ENCODE measurements at regions not wholly inside any gene's neighbourhood (a gene's known extent, or its start where the extent isn't known, plus 50 kb on each side); places are given as distances from the start of the nearest gene placed in this dataset.

DNA sequence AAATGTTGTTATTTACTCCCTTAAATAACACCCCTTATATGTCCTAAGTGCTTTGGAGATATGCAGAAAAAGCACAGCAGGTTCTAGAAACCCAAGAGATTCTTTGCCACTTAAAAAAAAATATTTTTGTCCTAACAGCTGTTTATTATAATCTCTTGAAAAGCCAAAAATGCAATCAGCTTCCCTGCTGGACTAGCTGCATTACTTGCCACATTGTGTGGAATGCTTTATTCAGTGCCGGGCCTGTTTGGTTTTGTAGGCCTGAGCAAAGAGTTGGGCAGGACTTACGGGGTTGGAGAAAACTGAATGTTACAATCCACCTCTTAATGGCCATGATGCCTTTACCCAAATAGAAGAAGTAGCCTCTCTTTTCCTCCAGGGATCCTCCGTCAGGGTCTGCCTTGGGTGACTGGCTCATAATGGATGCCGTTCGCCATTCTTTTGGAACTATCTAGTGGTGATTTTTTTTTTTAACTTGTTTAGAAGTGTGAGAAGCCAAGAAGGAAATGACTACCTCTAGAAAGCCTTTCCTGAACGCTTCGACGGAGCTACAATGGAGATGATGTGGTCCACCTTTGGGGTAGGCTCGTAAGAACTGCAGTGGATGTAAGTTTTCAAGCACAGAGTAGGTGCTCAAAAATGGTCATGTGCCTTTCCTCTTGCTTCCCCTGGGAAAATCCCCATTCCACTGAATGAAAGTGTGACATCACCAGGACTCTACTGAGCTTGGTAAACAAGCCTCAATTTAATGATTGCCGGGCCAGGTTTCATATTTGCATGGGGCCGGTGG is 241.3 kb upstream of the NCAM1 start:
- no peaks in the 10 kb centered on the region for H3K9me3 Mint-ChIP-seq
- DNase-seq (ENCODE audit: low spot score in 2 of 2) (no peak), ATAC-seq (no peak)
- no peaks in the 10 kb centered on the region for H3K36me3 Mint-ChIP-seq
- H3K27ac Mint-ChIP-seq, result no peak overlapping the region

- ATAC-seq, result no peak
- Mint-ChIP-seq H3K36me3 (no peaks in the 10 kb centered on the region), H3K27ac (no peak overlapping the region)
Measured at GRCh38 chr11:112722148-112722547, 239.1 kb upstream of the NCAM1 start.

DNA sequence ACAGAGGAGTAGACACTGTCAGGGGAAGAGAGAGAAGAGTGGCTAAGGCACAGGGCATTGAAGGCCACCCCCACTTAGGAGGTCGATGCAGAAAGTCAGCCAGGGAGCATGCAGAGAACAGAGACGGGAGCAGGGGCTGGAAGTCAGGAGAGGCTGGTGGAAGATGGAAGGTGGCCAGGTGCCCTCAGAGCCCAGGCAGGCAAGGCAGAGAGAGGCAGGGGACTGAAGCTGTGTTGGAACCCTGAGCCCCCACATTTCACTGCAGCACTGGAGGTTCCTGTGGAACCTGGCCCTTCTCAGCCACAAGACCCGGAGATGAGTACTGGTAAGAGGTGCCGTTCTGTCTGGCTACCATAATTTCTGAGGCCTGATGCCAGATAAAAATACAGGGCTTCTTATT is 238.3 kb upstream of the NCAM1 start:
- Mint-ChIP-seq H3K9me3 (no peaks in the 10 kb centered on the region), H3K36me3 (no peaks in the 10 kb centered on the region), H3K27ac (no peak overlapping the region)
- DNase-seq (ENCODE audit: low spot score in 2 of 2) (no peak), ATAC-seq (no peak)

More at GRCh38 chr11:112722148-112722547, 239.1 kb upstream of the NCAM1 start:
- DNase-seq (ENCODE audit: low spot score in 2 of 2), result no peak
- no peaks in the 10 kb centered on the region for H3K9me3 Mint-ChIP-seq

DNA sequence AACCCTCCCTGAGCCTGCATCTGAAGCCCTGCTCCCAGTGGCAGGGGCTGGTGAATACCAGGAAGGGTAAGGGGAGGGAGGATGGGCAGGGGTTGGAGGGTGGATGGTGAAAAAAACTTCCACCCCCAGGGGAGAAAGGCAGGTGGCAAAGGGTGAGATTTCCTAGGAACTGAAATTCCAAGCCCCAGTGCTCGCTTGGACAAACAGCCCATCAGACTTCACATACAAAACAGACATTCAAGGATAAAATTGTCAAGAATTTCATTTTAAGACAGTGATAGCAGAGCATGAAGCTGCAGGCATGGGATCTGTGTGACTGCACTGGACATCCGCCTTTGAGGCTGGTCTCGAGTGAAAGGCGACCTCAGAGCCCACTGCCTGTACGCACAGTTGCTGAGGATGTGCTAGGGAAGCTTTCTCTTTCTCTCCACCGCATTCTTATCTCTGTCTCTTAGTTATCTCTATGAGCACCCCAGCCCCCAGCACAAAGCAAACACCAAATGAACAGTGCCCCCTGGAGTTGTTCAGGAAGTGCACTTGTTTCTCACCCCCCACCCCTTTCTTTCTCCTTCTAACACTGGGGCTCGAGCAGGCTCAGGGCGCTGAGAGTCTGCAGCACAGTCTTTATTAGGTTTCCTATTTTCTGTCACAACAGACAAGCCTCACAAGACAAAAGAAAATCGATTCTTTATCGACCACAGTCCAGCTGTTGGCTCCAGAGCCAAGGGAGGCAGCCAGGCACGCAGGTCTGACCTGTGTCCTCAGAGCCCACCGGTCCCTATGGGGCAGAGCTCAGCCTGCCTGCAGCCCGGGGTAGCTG is 237.3 kb upstream of the NCAM1 start:
- H3K27ac Mint-ChIP-seq, result no peak overlapping the region

GRCh38 chr11:112724496-112724790 is 236.8 kb upstream of the NCAM1 start:
- Mint-ChIP-seq H3K27ac (no peak overlapping the region), H3K36me3 (no peaks in the 10 kb centered on the region), H3K9me3 (no peaks in the 10 kb centered on the region)
- no peak for ATAC-seq
- no peak for DNase-seq (ENCODE audit: low spot score in 2 of 2)

More for the DNA sequence above, 237.3 kb upstream of the NCAM1 start:
- ATAC-seq (no peak), DNase-seq (ENCODE audit: low spot score in 2 of 2) (no peak)
- no peaks in the 10 kb centered on the region for H3K9me3 Mint-ChIP-seq
- H3K36me3 Mint-ChIP-seq, result no peaks in the 10 kb centered on the region

DNA sequence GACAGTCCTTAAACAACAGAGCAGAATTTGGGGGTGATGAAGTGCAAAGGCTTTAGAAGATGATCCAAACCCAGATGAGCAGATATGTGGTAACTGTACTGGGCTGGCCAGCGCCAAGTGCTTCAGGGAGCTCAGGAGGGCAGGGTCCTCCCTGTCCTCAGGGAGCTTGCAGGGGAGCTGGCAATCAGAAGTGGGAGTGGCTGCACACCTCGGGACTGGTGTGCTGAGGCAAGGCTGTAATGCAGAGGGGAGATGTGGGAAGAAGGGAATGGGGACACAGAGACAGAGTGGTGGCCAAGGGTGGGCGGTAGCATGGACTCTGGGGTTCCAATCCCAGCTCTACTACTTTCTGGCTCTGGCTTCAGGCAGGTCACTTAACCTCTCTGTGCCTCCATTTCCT is 235.6 kb upstream of the NCAM1 start:
- Mint-ChIP-seq H3K36me3 (no peaks in the 10 kb centered on the region), H3K27ac (no peak overlapping the region), H3K9me3 (no peaks in the 10 kb centered on the region)

DNA sequence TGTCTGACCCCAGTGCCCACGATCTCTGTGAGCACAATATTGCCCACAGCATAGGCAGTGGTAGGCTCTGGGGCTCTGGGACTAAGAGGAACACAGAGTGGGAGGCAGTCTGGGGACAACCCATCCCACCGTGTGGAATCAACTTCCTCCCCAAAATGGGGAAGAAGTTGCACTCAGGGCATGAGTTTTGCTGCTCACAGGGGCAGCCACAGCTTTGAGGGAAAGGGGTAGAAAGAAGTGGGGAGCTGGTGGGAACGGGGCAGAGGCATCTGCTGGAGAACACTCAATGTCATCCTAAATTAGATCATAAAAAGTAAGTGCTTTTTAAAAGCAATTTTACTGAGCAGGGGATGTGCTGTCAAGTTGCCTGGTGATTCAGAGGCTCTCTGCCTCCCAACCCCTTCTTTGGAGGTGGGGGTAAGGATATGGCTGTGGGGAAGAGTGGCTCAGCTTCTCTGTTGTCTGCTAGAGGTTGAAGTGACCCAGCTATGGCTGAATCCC is 233.8 kb upstream of the NCAM1 start:
- DNase-seq (ENCODE audit: low spot score in 2 of 2), result no peak
- Mint-ChIP-seq H3K36me3 (no peaks in the 10 kb centered on the region), H3K9me3 (no peaks in the 10 kb centered on the region), H3K27ac (no peak overlapping the region)
- no peak for ATAC-seq

More for the DNA sequence above, 235.6 kb upstream of the NCAM1 start:
- no peak for DNase-seq (ENCODE audit: low spot score in 2 of 2)
- no peak for ATAC-seq

DNA sequence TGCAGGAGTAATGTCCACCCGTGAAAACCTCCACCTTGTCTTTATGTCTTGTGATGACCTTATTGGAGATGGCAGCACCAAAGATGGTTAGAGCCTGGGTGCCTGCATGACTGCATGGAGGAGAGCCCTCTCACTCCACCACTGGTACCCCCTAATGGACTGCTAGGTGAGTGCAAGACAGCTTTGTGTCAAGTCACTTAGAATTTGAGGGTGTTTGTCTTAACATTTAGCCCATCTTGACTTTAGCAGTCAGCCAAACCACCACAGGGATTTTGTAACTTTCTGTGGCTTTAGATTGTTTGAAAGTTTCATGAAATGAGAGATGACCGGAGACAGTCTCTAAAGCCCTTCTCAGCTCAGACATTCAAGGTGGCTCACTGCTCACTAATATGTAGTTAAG is 232.9 kb upstream of the NCAM1 start:
- Mint-ChIP-seq H3K36me3 (no peaks in the 10 kb centered on the region), H3K9me3 (no peaks in the 10 kb centered on the region), H3K27ac (no peak overlapping the region)
- DNase-seq (ENCODE audit: low spot score in 2 of 2) (no peak), ATAC-seq (no peak)

DNA sequence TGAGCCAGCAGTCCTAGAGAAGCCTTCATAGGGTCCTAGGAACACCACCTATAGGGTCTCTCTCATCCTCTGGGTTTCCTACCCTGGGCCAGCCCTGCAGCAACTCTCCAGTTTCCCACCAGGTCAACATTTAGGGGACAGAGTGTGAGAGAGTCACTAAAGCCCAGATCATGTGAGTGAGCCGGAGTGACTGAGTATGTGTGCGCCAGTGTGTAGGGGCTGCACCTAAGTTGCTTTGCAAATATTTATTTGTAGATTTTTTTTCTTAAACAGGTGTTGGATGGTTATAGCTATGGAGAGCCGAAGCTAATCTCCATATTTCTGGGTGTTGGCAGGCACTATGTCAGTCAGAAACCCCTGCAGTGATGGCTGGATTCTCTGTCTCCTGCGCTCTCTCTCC is 232.5 kb upstream of the NCAM1 start:
- ATAC-seq (no peak), DNase-seq (ENCODE audit: low spot score in 2 of 2) (no peak)
- Mint-ChIP-seq H3K36me3 (no peaks in the 10 kb centered on the region), H3K27ac (no peak overlapping the region), H3K9me3 (no peaks in the 10 kb centered on the region)

DNA sequence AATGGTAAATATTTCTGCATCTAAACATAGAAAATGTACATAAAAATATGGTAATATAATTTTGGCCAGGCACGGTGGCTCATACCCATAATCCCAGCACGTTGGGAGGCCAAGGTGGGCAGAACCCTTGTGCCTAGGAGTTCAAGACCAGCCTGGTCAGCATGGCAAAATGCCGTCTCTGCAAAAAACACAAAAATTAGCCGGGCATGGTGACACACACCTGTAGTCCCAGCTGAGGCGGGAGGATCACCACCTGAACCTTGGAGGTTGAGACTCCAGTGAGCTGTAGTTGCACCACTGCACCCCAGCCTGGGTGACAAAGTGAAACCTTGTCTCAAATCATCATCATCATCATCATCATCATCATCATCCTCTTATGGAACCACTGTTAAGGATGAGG is 230.6 kb upstream of the NCAM1 start:
- ATAC-seq, result no peak
- no peak for DNase-seq (ENCODE audit: low spot score in 2 of 2)
- Mint-ChIP-seq H3K9me3 (no peaks in the 10 kb centered on the region), H3K36me3 (no peaks in the 10 kb centered on the region), H3K27ac (no peak overlapping the region)

DNA sequence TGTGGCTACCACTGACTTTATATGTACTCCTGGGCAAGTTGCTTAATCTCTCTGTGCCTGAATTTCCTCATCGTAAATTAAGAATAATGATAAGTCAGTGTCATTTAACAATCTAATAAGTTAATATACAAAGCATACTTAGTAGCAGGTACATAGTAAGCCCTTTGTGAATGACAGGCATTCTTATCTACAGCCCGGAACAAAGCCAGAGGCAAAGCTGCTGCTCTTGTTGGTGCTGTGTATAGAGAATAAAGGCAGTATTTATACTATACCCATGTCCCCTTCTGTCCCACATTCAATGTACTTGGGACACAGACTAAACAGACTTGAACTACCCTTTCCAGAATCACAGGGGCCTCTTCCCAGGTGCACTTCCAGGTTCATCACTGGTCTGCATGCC is 229.7 kb upstream of the NCAM1 start:
- Mint-ChIP-seq H3K36me3 (no peaks in the 10 kb centered on the region), H3K9me3 (no peaks in the 10 kb centered on the region), H3K27ac (no peak overlapping the region)
- ATAC-seq (no peak), DNase-seq (ENCODE audit: low spot score in 2 of 2) (no peak)

GRCh38 chr11:112732031-112732430 is 229.2 kb upstream of the NCAM1 start:
- DNase-seq (ENCODE audit: low spot score in 2 of 2), result no peak
- Mint-ChIP-seq H3K27ac (no peak overlapping the region), H3K36me3 (no peaks in the 10 kb centered on the region), H3K9me3 (no peaks in the 10 kb centered on the region)
- no peak for ATAC-seq

GRCh38 chr11:112734207-112734606 is 227.0 kb upstream of the NCAM1 start:
- ATAC-seq (no peak), DNase-seq (ENCODE audit: low spot score in 2 of 2) (no peak)
- H3K36me3 Mint-ChIP-seq, result no peaks in the 10 kb centered on the region
- no peak overlapping the region for H3K27ac Mint-ChIP-seq
- no peaks in the 10 kb centered on the region for H3K9me3 Mint-ChIP-seq

DNA sequence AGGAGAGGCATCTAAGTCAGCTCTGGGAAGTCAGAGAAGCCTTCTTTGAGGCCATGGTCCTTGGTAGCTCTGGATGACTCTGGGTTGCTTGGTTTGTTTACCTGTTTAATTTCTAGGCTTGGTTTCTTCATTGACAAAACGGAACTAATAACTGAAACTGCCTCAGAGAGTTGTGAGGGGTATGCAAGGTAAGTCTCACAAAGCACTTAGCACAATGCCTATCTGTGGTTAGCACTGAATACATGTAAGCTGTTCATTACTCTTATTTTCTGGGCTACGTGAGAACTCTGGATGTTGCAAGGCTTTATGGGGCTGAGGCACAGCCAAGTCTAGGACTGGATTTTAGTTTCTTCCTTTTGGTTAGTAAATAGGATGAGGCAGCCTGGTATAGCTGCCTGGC is 225.8 kb upstream of the NCAM1 start:
- no peak overlapping the region for H3K27ac Mint-ChIP-seq
- no peaks in the 10 kb centered on the region for H3K9me3 Mint-ChIP-seq
- DNase-seq (ENCODE audit: low spot score in 2 of 2) (no peak), ATAC-seq (no peak)
- H3K36me3 Mint-ChIP-seq, result no peaks in the 10 kb centered on the region

DNA sequence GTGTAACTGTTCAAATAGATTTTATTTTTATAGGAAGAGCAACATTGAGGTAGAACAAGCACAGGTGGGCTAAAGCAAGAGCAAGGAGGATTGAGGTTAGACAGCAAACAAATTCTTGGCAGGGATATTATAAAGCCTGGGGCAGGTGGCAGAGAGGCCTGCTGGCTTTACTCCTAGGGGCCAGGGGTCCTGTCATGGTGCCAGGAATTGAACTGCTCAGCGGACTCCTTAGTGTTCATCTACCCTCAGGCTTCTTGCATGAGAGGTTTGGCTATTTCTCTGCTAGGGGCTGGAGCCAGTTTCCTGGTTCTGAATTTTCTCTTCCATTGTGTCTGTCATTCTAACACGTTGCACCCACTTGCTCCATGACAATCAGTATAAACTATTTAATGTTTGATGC is 217.2 kb upstream of the NCAM1 start:
- Mint-ChIP-seq H3K9me3 (peaks cover 0 to 8% of the 10 kb centered on the region in 2 donors), H3K27ac (no peak overlapping the region), H3K36me3 (no peaks in the 10 kb centered on the region)
- ATAC-seq (no peak), DNase-seq (ENCODE audit: low spot score in 2 of 2) (no peak)

- ATAC-seq (no peak), DNase-seq (ENCODE audit: low spot score in 2 of 2) (no peak)
- Mint-ChIP-seq H3K27ac (no peak overlapping the region), H3K36me3 (no peaks in the 10 kb centered on the region), H3K9me3 (peaks cover 0 to 8% of the 10 kb centered on the region in 2 donors)
Measured at GRCh38 chr11:112745973-112746372, 215.2 kb upstream of the NCAM1 start.

DNA sequence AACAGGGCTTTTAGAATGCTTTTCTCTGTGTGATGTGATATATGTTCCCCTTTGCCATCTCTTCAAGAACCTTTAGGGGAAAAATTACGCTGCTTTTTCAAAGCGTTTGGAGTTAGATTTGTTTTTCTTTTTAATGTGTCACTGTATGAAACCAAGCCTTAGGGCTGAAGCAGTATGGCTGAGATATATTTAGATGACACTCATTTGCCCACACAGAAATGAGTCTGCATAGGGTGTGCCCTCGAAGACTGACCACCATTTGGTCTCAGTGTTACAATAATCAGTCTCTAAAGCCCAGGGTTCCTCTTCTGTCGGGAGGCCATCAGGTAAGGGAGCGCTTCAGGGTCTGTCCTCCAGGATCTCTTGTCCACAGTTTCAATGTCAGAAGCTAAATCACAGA is 213.0 kb upstream of the NCAM1 start:
- DNase-seq (ENCODE audit: low spot score in 2 of 2) (no peak), ATAC-seq (no peak)
- Mint-ChIP-seq H3K27ac (peak overlapping the region in 1 of 2 donors; percentile 44), H3K9me3 (peaks cover 0 to 8% of the 10 kb centered on the region in 2 donors), H3K36me3 (no peaks in the 10 kb centered on the region)

Data from activated naive CD4-positive, alpha-beta T cell treated with anti-CD3 and anti-CD28 coated beads, Interleukin-2, amount 50 U/mL, for 72 hours (primary cell).